Keratinocyte (primary cell): ENCODE measurements at regions not wholly inside any gene's neighbourhood (a gene's known extent, or its start where the extent isn't known, plus 50 kb on each side); places are given as distances from the start of the nearest gene placed in this dataset.

Source experiments
- EZH2 ChIP-seq: IDR thresholded peaks from one replicate; pipeline ENCODE4 v1.6.1; 2012; ENCODE audit warnings: inconsistent platforms, mild to moderate bottlenecking, low read length, moderate library complexity
- TF ChIP-seq, protein P1 (sequence below), 3 experiments: IDR thresholded peaks in 1 of 3; conservative IDR thresholded peaks in 1 of 3; optimal IDR thresholded peaks in 1 of 3; 2 replicates in 2 of 3; 3 replicates in 1 of 3; pipeline versions ENCODE3 to v1.5.1; 2011; ENCODE audit warnings: low read length in 3 of 3, mild to moderate bottlenecking in 3 of 3, moderate library complexity in 2 of 3, control low read depth in 1 of 3, inconsistent platforms in 1 of 3; ENCODE audit not compliant: insufficient read depth in 2 of 3; ENCODE audit errors: extremely low read depth in 1 of 3

GRCh38 chr5:25095261-25095660, 450.5 kb upstream of the CDH10 start:
- TF ChIP-seq, protein P1, sequence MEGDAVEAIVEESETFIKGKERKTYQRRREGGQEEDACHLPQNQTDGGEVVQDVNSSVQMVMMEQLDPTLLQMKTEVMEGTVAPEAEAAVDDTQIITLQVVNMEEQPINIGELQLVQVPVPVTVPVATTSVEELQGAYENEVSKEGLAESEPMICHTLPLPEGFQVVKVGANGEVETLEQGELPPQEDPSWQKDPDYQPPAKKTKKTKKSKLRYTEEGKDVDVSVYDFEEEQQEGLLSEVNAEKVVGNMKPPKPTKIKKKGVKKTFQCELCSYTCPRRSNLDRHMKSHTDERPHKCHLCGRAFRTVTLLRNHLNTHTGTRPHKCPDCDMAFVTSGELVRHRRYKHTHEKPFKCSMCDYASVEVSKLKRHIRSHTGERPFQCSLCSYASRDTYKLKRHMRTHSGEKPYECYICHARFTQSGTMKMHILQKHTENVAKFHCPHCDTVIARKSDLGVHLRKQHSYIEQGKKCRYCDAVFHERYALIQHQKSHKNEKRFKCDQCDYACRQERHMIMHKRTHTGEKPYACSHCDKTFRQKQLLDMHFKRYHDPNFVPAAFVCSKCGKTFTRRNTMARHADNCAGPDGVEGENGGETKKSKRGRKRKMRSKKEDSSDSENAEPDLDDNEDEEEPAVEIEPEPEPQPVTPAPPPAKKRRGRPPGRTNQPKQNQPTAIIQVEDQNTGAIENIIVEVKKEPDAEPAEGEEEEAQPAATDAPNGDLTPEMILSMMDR (optimal IDR thresholded peaks at IDR 0.05 in 1 of 3, IDR thresholded peaks at IDR 0.05 in 1 of 3, conservative IDR thresholded peaks at IDR 0.05 in 1 of 3; ENCODE audit: extremely low read depth in 1 of 3, insufficient read depth in 2 of 3, low read length in 3 of 3) = no peak
- TF ChIP-seq EZH2 = no peak
